H1 (cell line): ENCODE measurements at regions not wholly inside any gene's neighbourhood (a gene's known extent, or its start where the extent isn't known, plus 50 kb on each side); places are given as distances from the start of the nearest gene placed in this dataset.

Source experiments
- CTCF ChIA-PET: fragments of 300-600 bp; sonication (Branson Sonifier 250); formaldehyde crosslinking; loops from one replicate; lab custom pipeline; 2021; ENCODE audit not compliant: partially characterized antibody; lab: Charles Lee
- POLR2A ChIA-PET: fragments of 300-600 bp; sonication (Branson Sonifier 250); formaldehyde crosslinking; loops from one replicate; lab custom pipeline; 2021; ENCODE audit warnings: inconsistent platforms; ENCODE audit not compliant: partially characterized antibody; lab: Charles Lee
- DNase-seq, 2 experiments: peaks; one replicate each; pipeline versions ENCODE4 v3.0.0 to v3.0.0-alpha.2; 2010 to 2022; ENCODE audit warnings: low spot score in 2 of 2, low read depth in 1 of 2, mixed read lengths in 1 of 2
- FAIRE-seq: peaks from 2 replicates; lab custom pipeline; 2011; peaks lifted over from hg19 to GRCh38; lab: Jason Lieb, UNC
- H2AFZ ChIP-seq: 2 replicates; pipeline ENCODE4 v1.8.1; 2012; ENCODE audit warnings: low read length, inconsistent platforms
- H2AK5ac ChIP-seq: 2 replicates; pipeline ENCODE4 v1.6.1; 2013; ENCODE audit warnings: low read depth, low read length
- H2BK120ac ChIP-seq: replicated peaks from 2 replicates; pipeline ENCODE3; 2013; ENCODE audit warnings: low read depth, low read length, inconsistent platforms
- H2BK12ac ChIP-seq: 2 replicates; pipeline ENCODE4 v1.6.1; 2013; ENCODE audit warnings: low read depth, low read length
- H2BK15ac ChIP-seq: 2 replicates; pipeline ENCODE4 v1.6.1; 2013; ENCODE audit warnings: low read length
- H2BK20ac ChIP-seq: 2 replicates; pipeline ENCODE4 v1.6.1; 2013; ENCODE audit warnings: low read length
- H2BK5ac ChIP-seq: 2 replicates; pipeline ENCODE4 v1.6.1; 2013; ENCODE audit warnings: low read depth, low read length
- H3K14ac ChIP-seq: 2 replicates; pipeline ENCODE4 v1.6.1; 2013; ENCODE audit warnings: inconsistent platforms; ENCODE audit not compliant: insufficient read length
- H3K18ac ChIP-seq: 2 replicates; pipeline ENCODE4 v1.6.1; 2013; ENCODE audit warnings: low read length; ENCODE audit errors: extremely low read depth
- H3K23ac ChIP-seq: 2 replicates; pipeline ENCODE4 v1.6.1; 2013; ENCODE audit warnings: inconsistent platforms; ENCODE audit not compliant: insufficient read length
- H3K23me2 ChIP-seq: 2 replicates; pipeline ENCODE4 v1.6.1; 2013; ENCODE audit warnings: low read depth, low read length
- H3K27ac ChIP-seq: 2 replicates; pipeline ENCODE4 v1.6.1; 2011; ENCODE audit warnings: low read depth, low read length, inconsistent platforms
- H3K27me3 ChIP-seq, 4 experiments: replicated peaks in 1 of 4; 1 replicate in 1 of 4; 2 replicates in 3 of 4; pipeline versions ENCODE4 v1.6.1 to v1.8.1; 2011 to 2013; ENCODE audit warnings: low read length in 3 of 4, mild to moderate bottlenecking in 3 of 4, inconsistent platforms in 2 of 4, mixed read lengths in 2 of 4, moderate library complexity in 1 of 4; ENCODE audit not compliant: control insufficient read depth in 3 of 4, insufficient read depth in 3 of 4; ENCODE audit errors: extremely low read depth in 1 of 4
- H3K36me3 ChIP-seq, 4 experiments: 2 replicates each; pipeline versions ENCODE4 v1.6.1 to v1.8.1; 2011 to 2013; ENCODE audit warnings: mild to moderate bottlenecking in 4 of 4, low read length in 3 of 4, moderate library complexity in 2 of 4, control low read depth in 1 of 4, inconsistent platforms in 1 of 4; ENCODE audit not compliant: insufficient read depth in 4 of 4, control insufficient read depth in 2 of 4
- H3K4ac ChIP-seq: replicated peaks from 2 replicates; pipeline ENCODE3; 2013; ENCODE audit warnings: low read length, low read depth, mixed read lengths, inconsistent platforms; ENCODE audit not compliant: insufficient read length
- H3K4me1 ChIP-seq, 4 experiments: replicated peaks in 1 of 4; 1 replicate in 1 of 4; 2 replicates in 3 of 4; pipeline versions ENCODE4 v1.6.1 to v1.8.1; 2011 to 2013; ENCODE audit warnings: low read length in 3 of 4, inconsistent platforms in 2 of 4, mixed read lengths in 1 of 4; ENCODE audit not compliant: insufficient read depth in 4 of 4, control insufficient read depth in 3 of 4
- H3K4me2 ChIP-seq, 2 experiments: 2 replicates each; pipeline versions ENCODE4 v1.6.1 to v1.8.1; 2011 to 2013; ENCODE audit warnings: low read depth in 2 of 2, low read length in 2 of 2, control low read depth in 1 of 2, inconsistent platforms in 1 of 2, mild to moderate bottlenecking in 1 of 2; ENCODE audit not compliant: insufficient read depth in 1 of 2
- H3K4me3 ChIP-seq, 4 experiments: fragments of 200-600, 300-600 bp in 1 of 4; sonication (generic), shearing (Covaris generic), sonication (Bioruptor Twin) in 1 of 4; 2 replicates each; pipeline versions ENCODE4 v1.5.1 to v1.8.1; 2011 to 2016; ENCODE audit warnings: low read length in 4 of 4, low read depth in 3 of 4, control low read depth in 2 of 4, inconsistent platforms in 2 of 4, mild to moderate bottlenecking in 2 of 4, mixed read lengths in 1 of 4, moderate library complexity in 1 of 4; ENCODE audit not compliant: insufficient read depth in 2 of 4; ENCODE audit errors: extremely low read depth in 1 of 4
- H3K56ac ChIP-seq: replicated peaks from 2 replicates; pipeline ENCODE3; 2013; ENCODE audit warnings: low read depth, mild to moderate bottlenecking, mixed read lengths, low read length, inconsistent platforms; ENCODE audit not compliant: insufficient read length
- H3K79me1 ChIP-seq: 2 replicates; pipeline ENCODE4 v1.6.1; 2013; ENCODE audit warnings: low read depth, low read length, control low read depth
- H3K79me2 ChIP-seq, 2 experiments: 2 replicates each; pipeline versions ENCODE4 v1.6.1 to v1.8.1; 2012 to 2013; ENCODE audit warnings: low read length in 2 of 2, mild to moderate bottlenecking in 2 of 2, inconsistent platforms in 1 of 2; ENCODE audit not compliant: insufficient read depth in 2 of 2, control insufficient read depth in 1 of 2
- H3K9ac ChIP-seq, 4 experiments: replicated peaks in 1 of 4; 1 replicate in 1 of 4; 2 replicates in 3 of 4; pipeline versions ENCODE4 v1.6.1 to v1.8.1; 2011 to 2013; ENCODE audit warnings: low read depth in 3 of 4, low read length in 3 of 4, control low read depth in 2 of 4, mild to moderate bottlenecking in 2 of 4, moderate library complexity in 2 of 4, inconsistent platforms in 1 of 4; ENCODE audit errors: extremely low read depth in 1 of 4
- H3K9me3 ChIP-seq, 2 experiments: 2 replicates each; pipeline versions ENCODE4 v1.6.1 to v1.8.1; 2012 to 2013; ENCODE audit warnings: mild to moderate bottlenecking in 2 of 2, moderate library complexity in 2 of 2, control low read depth in 1 of 2, inconsistent platforms in 1 of 2, low read depth in 1 of 2, low read length in 1 of 2, mixed read lengths in 1 of 2; ENCODE audit not compliant: insufficient read depth in 2 of 2
- H4K20me1 ChIP-seq, 2 experiments: replicated peaks in 1 of 2; 2 replicates each; pipeline versions ENCODE3 to v1.8.1; 2011 to 2013; ENCODE audit warnings: inconsistent platforms in 2 of 2, low read length in 2 of 2, mild to moderate bottlenecking in 1 of 2; ENCODE audit not compliant: insufficient read depth in 2 of 2, control insufficient read depth in 1 of 2
- H4K5ac ChIP-seq: 2 replicates; pipeline ENCODE4 v1.6.1; 2013; ENCODE audit warnings: low read length, low read depth, mixed read lengths, inconsistent platforms; ENCODE audit not compliant: insufficient read length
- H4K8ac ChIP-seq: 2 replicates; pipeline ENCODE4 v1.8.0; 2013; ENCODE audit warnings: mild to moderate bottlenecking, moderate library complexity, low read length, inconsistent platforms; ENCODE audit not compliant: insufficient read depth; ENCODE audit errors: extremely low read depth
- H4K91ac ChIP-seq: replicated peaks from 2 replicates; pipeline ENCODE3; 2013; ENCODE audit warnings: low read length, mixed read lengths, inconsistent platforms; ENCODE audit not compliant: insufficient read length
- ASH2L ChIP-seq: fragments of 200-600, 300-600 bp; sonication (generic); IDR thresholded peaks from one replicate; pipeline ENCODE4 v1.7.1; 2017; ENCODE audit warnings: low read length
- ATF3 ChIP-seq: IDR thresholded peaks from 2 replicates; pipeline ENCODE4 v1.6.1; 2011; ENCODE audit warnings: low read depth, mild to moderate bottlenecking, low read length; ENCODE audit not compliant: insufficient read depth
- BRCA1 ChIP-seq: IDR thresholded peaks from 2 replicates; pipeline ENCODE4 v1.6.1; 2012; ENCODE audit warnings: low read depth, low read length, improper control_type of control experiment
- CBX5 ChIP-seq: fragments of 300-800, 300-1000 bp; sonication (generic); IDR thresholded peaks from 2 replicates; pipeline ENCODE4 v1.7.1; 2016; ENCODE audit warnings: antibody characterized with exemption, low read length, low read depth
- CEBPB ChIP-seq: IDR thresholded peaks from 2 replicates; pipeline ENCODE4 v1.6.1; 2012; ENCODE audit warnings: low read depth, low read length
- EGR1 ChIP-seq: IDR thresholded peaks from 2 replicates; pipeline ENCODE4 v1.6.1; 2011; ENCODE audit warnings: low read depth, low read length, borderline replicate concordance
- JUND ChIP-seq: IDR thresholded peaks from 2 replicates; pipeline ENCODE4 v1.6.1; 2011; ENCODE audit warnings: mild to moderate bottlenecking, improper control_type of control experiment, low read length
- RNF2 ChIP-seq: fragments of 200-900, 300-1000 bp; sonication (generic); IDR thresholded peaks from 2 replicates; pipeline ENCODE4 v1.7.1; 2016; ENCODE audit warnings: borderline replicate concordance, low read depth, mild to moderate bottlenecking, antibody characterized with exemption, low read length; ENCODE audit not compliant: poor library complexity, severe bottlenecking; ENCODE audit errors: missing control alignments
- SIN3A ChIP-seq, 2 experiments: IDR thresholded peaks in 1 of 2; conservative IDR thresholded peaks in 1 of 2; 2 replicates each; pipeline ENCODE4 v1.6.1; 2011 to 2012; ENCODE audit warnings: low read length in 2 of 2, improper control_type of control experiment in 1 of 2, low read depth in 1 of 2, mild to moderate bottlenecking in 1 of 2
- SIRT6 ChIP-seq: IDR thresholded peaks from one replicate; pipeline ENCODE4 v1.7.1; 2012; ENCODE audit warnings: low read length, inconsistent platforms
- SRF ChIP-seq: IDR thresholded peaks from 2 replicates; pipeline ENCODE4 v1.6.1; 2011; ENCODE audit warnings: mild to moderate bottlenecking, low read depth, low read length, moderate library complexity
- SUZ12 ChIP-seq: fragments of 200-600 bp; sonication (generic); IDR thresholded peaks from 2 replicates; pipeline ENCODE4 v1.6.1; 2012; ENCODE audit warnings: mild to moderate bottlenecking, inconsistent platforms, low read length, moderate library complexity, mixed read lengths
- TAF7 ChIP-seq: optimal IDR thresholded peaks from 2 replicates; pipeline ENCODE3; 2011; ENCODE audit warnings: low read depth, mild to moderate bottlenecking, inconsistent platforms, low read length, moderate library complexity, borderline replicate concordance
- TBP ChIP-seq: IDR thresholded peaks from 2 replicates; pipeline ENCODE4 v1.6.1; 2011; ENCODE audit warnings: low read depth, low read length, improper control_type of control experiment
- WGBS, 2 experiments: shearing (Covaris generic) in 1 of 2; methylation state at CpG; one replicate each; pipeline versions ENCODE4 v1.1.6 to v1.1.7; 2013 to 2015; ENCODE audit warnings: low lambda C conversion rate in 2 of 2, mixed read lengths in 2 of 2, inconsistent platforms in 1 of 2, low coverage in 1 of 2, missing lambda C conversion rate in 1 of 2; ENCODE audit not compliant: insufficient replicate concordance in 2 of 2, insufficient coverage in 1 of 2, insufficient read length in 1 of 2; ENCODE audit errors: extremely low coverage in 1 of 2, missing lambda C conversion rate in 1 of 2; 5-methylcytosine and 5-hydroxymethylcytosine counted together

GRCh38 chr15:55026381-55026780 is 170.4 kb downstream of the RSL24D1 start:
- WGBS, 2 experiments: 79% methylated on average over 1 of the region's 1 CpG; no CpG with 5 or more reads in 1 of the 2 experiments
- DNase-seq (no peak), FAIRE-seq (no peak)
- Histone ChIP-seq H3K23ac (no peak overlapping the region), H3K27me3 (peaks cover 0 to 1% (median 0%) of the 10 kb centered on the region in 4 experiments; a peak in 1 of 7 replicates), H3K79me1 (no peaks in the 10 kb centered on the region), H3K4ac (no peak overlapping the region), H2BK5ac (no peak overlapping the region), H3K36me3 (no peaks in the 10 kb centered on the region), H3K4me3 (no peak overlapping the region), H3K18ac (no peak overlapping the region), H3K27ac (no peak overlapping the region), H2BK120ac (no peak overlapping the region), H3K4me2 (no peak overlapping the region), H3K4me1 (no peaks in the 10 kb centered on the region), H3K23me2 (peaks cover 2% of the 10 kb centered on the region; the same call in 1 of the 2 replicates), H3K9ac (no peak overlapping the region), H2AK5ac (no peak overlapping the region), H4K20me1 (no peaks in the 10 kb centered on the region), H3K79me2 (no peaks in the 10 kb centered on the region), H4K91ac (no peak overlapping the region), H3K56ac (no peak overlapping the region), H2BK15ac (no peak overlapping the region), H4K5ac (no peak overlapping the region), H3K9me3 (peaks cover 33 to 56% of the 10 kb centered on the region in 2 experiments), H2BK12ac (no peak overlapping the region), H3K14ac (no peak overlapping the region)
- CTCF ChIA-PET: interaction anchor here (0.7 kb wide), 1 partner anchor 82 kb away, joined by 3 read pairs; no protein-coding TSS in a partner anchor
- POLR2A ChIA-PET: interaction anchor here (0.6 kb wide), 1 partner anchor 1688 kb away, joined by 3 read pairs; no protein-coding TSS in a partner anchor
- no peak for TF ChIP-seq SIRT6
- TF ChIP-seq RNF2: no peak
- TF ChIP-seq SIN3A (conservative IDR thresholded peaks at IDR 0.05 in 1 of 2, IDR thresholded peaks at IDR 0.05 in 1 of 2; ENCODE audit: low read depth in 1 of 2, low read length in 2 of 2): no peak
- TF ChIP-seq SRF: no peak
- no peak for TF ChIP-seq EGR1
- no peak for TF ChIP-seq JUND
- no peak for TF ChIP-seq BRCA1
- TF ChIP-seq SUZ12: no peak
- TF ChIP-seq TBP: no peak
- no peak for TF ChIP-seq ATF3
- TF ChIP-seq TAF7: no peak
- TF ChIP-seq CBX5: no peak
- TF ChIP-seq ASH2L: no peak
- TF ChIP-seq CEBPB: no peak
- TF ChIP-seq, all 59 proteins: peak for 0
- Histone ChIP-seq H4K8ac (no peak overlapping the region), H2AFZ (no peak overlapping the region), H2BK20ac (no peak overlapping the region)
